Lower lobe of right lung (tissue), 2 donors: ENCODE measurements at regions not wholly inside any gene's neighbourhood (a gene's known extent, or its start where the extent isn't known, plus 50 kb on each side); places are given as distances from the start of the nearest gene placed in this dataset.

Source experiments
- ATAC-seq, 2 donors: fragments of 200-7000 bp; cut with Tn5 transposase; one replicate each; pipeline ENCODE4 v1.9.1; 2020 to 2022; ENCODE audit warnings: mild to moderate bottlenecking in 2 of 2, moderate library complexity in 2 of 2
- DNase-seq: peaks from one replicate; pipeline ENCODE4 v3.0.0-alpha.2; 2020
- H3K27ac ChIP-seq: fragments of 200-600 bp; one replicate; pipeline ENCODE4 v1.8.0; 2022
- H3K27me3 ChIP-seq: fragments of 200-600 bp; one replicate; pipeline ENCODE4 v1.8.0; 2022; ENCODE audit warnings: low read depth
- H3K36me3 ChIP-seq: fragments of 200-600 bp; one replicate; pipeline ENCODE4 v1.8.0; 2022; ENCODE audit warnings: mild to moderate bottlenecking
- H3K4me1 ChIP-seq: fragments of 200-600 bp; one replicate; pipeline ENCODE4 v1.8.0; 2022
- H3K4me3 ChIP-seq: fragments of 200-600 bp; one replicate; pipeline ENCODE4 v1.8.0; 2022; ENCODE audit warnings: mild to moderate bottlenecking
- H3K9me3 ChIP-seq: fragments of 200-600 bp; one replicate; pipeline ENCODE4 v1.8.0; 2022
- CTCF ChIP-seq: fragments of 200-600 bp; IDR thresholded peaks from one replicate; pipeline ENCODE4 v1.8.0; 2022; ENCODE audit warnings: antibody characterized with exemption, mild to moderate bottlenecking
- intact Hi-C: fragments of 100-400 bp; cut with DNase I; formaldehyde crosslinking; loops from one replicate; pipeline ENCODE4 v1.11.0; 2022
- donor health status: DM: no; HTN: yes; CAD: no; lungs with severe emphysema.

- Histone ChIP-seq H3K9me3 (no peaks in the 10 kb centered on the region), H3K27me3 (peaks cover 21% of the 10 kb centered on the region), H3K4me3 (no peak overlapping the region), H3K27ac (no peak overlapping the region), H3K4me1 (peaks cover 18% of the 10 kb centered on the region), H3K36me3 (no peaks in the 10 kb centered on the region)
- ATAC-seq = no peak
- no peak for DNase-seq
- intact Hi-C loops = no loop called here
- TF ChIP-seq CTCF = no peak
These were observed 92.4 kb upstream of the TGM3 start for GRCh38 chr20:2203436-2203835.

GRCh38 chr20:2204021-2204420 lies 91.8 kb upstream of the TGM3 start:
- no peak overlapping the region for H3K4me3 ChIP-seq
- no peak overlapping the region for H3K27ac ChIP-seq
- H3K4me1 ChIP-seq = peaks cover 18% of the 10 kb centered on the region
- no peak for TF ChIP-seq CTCF
- H3K27me3 ChIP-seq = peaks cover 27% of the 10 kb centered on the region
- H3K9me3 ChIP-seq = no peaks in the 10 kb centered on the region
- H3K36me3 ChIP-seq = no peaks in the 10 kb centered on the region
- intact Hi-C loops = no loop called here
- no peak for ATAC-seq
- no peak for DNase-seq

GRCh38 chr20:2206957-2207769 lies 88.6 kb upstream of the TGM3 start:
- Histone ChIP-seq H3K27ac (no peak overlapping the region), H3K4me1 (peaks cover 18% of the 10 kb centered on the region), H3K9me3 (no peaks in the 10 kb centered on the region), H3K36me3 (no peaks in the 10 kb centered on the region), H3K4me3 (peak overlapping the region; percentile 60), H3K27me3 (peaks cover 37% of the 10 kb centered on the region)
- DNase-seq (peak; percentile 86), ATAC-seq (peak; percentile 93 to 95)
- intact Hi-C loops = no loop called here
- TF ChIP-seq CTCF = peak; percentile 77

GRCh38 chr20:2207770-2208097 lies 88.1 kb upstream of the TGM3 start:
- Histone ChIP-seq H3K36me3 (no peaks in the 10 kb centered on the region), H3K9me3 (no peaks in the 10 kb centered on the region), H3K27me3 (peaks cover 39% of the 10 kb centered on the region), H3K27ac (no peak overlapping the region), H3K4me3 (peak overlapping the region; percentile 60), H3K4me1 (peaks cover 18% of the 10 kb centered on the region)
- ATAC-seq (no peak), DNase-seq (no peak)
- intact Hi-C loops = no loop called here
- no peak for TF ChIP-seq CTCF

GRCh38 chr20:2208897-2209296 lies 86.9 kb upstream of the TGM3 start:
- no peak for DNase-seq
- no peak overlapping the region for H3K27ac ChIP-seq
- ATAC-seq = no peak
- H3K4me3 ChIP-seq = no peak overlapping the region
- intact Hi-C loops = no loop called here
- no peaks in the 10 kb centered on the region for H3K36me3 ChIP-seq
- H3K27me3 ChIP-seq = peaks cover 41% of the 10 kb centered on the region
- no peak for TF ChIP-seq CTCF
- H3K9me3 ChIP-seq = no peaks in the 10 kb centered on the region
- H3K4me1 ChIP-seq = peaks cover 18% of the 10 kb centered on the region
